Hepatocyte (in vitro differentiated cells): ENCODE measurements at regions not wholly inside any gene's neighbourhood (a gene's known extent, or its start where the extent isn't known, plus 50 kb on each side); places are given as distances from the start of the nearest gene placed in this dataset.

Experiments
- EZH2 ChIP-seq: fragments of 200-600 bp; sonication (generic); IDR thresholded peaks from 2 replicates; pipeline ENCODE4 v1.6.1; 2016; ENCODE audit warnings: antibody characterized with exemption, mild to moderate bottlenecking, borderline replicate concordance
- TF ChIP-seq, protein P1 (sequence below): fragments of 200-600 bp; sonication (generic); IDR thresholded peaks from 2 replicates; pipeline ENCODE4 v1.5.1; 2016; ENCODE audit warnings: antibody characterized with exemption, mild to moderate bottlenecking; ENCODE audit not compliant: poor library complexity

DNA sequence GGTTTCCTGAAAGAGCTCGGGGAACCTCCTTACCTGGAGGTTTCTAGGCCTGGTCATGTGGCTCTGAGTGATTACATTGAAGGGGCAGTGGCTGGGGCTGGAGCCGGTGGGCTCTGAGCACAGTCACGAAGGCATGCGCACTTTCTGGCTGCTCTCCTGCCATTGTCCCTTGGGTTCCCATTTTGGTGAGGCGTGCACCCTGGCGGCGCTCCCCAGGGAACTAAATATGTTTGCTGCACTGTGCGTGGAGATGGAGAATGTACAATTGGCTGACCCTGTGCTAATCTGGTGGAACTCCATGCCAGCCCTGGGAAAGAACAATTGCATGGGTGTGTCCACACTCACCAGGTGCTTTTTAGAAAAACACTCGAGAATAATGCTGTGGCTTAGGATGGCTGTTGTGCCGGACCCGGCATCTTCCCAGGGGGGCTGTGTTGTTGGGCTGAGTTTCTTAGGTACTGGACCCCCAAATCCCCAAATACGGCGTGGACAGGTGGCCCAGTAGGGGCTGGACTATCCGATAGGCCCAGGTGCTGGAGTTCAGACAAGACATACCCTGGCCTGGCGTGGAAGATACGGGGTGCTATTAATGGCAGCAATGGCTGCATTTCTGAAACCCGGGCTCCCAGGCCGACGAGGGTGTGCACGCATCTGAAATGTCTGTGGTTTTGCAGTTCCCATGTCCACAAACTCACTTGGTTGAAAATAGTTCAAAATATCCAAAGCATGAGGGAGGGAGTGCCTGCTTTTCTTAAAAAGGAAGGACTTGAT lies 230.5 kb downstream of the SEC14L1 start:
- TF ChIP-seq, protein P1, sequence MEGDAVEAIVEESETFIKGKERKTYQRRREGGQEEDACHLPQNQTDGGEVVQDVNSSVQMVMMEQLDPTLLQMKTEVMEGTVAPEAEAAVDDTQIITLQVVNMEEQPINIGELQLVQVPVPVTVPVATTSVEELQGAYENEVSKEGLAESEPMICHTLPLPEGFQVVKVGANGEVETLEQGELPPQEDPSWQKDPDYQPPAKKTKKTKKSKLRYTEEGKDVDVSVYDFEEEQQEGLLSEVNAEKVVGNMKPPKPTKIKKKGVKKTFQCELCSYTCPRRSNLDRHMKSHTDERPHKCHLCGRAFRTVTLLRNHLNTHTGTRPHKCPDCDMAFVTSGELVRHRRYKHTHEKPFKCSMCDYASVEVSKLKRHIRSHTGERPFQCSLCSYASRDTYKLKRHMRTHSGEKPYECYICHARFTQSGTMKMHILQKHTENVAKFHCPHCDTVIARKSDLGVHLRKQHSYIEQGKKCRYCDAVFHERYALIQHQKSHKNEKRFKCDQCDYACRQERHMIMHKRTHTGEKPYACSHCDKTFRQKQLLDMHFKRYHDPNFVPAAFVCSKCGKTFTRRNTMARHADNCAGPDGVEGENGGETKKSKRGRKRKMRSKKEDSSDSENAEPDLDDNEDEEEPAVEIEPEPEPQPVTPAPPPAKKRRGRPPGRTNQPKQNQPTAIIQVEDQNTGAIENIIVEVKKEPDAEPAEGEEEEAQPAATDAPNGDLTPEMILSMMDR, result no peak
- no peak for TF ChIP-seq EZH2
